ENCODE measurements at regions not wholly inside any gene's neighbourhood (a gene's known extent, or its start where the extent isn't known, plus 50 kb on each side); places are given as distances from the start of the nearest gene placed in this dataset.

DNA sequence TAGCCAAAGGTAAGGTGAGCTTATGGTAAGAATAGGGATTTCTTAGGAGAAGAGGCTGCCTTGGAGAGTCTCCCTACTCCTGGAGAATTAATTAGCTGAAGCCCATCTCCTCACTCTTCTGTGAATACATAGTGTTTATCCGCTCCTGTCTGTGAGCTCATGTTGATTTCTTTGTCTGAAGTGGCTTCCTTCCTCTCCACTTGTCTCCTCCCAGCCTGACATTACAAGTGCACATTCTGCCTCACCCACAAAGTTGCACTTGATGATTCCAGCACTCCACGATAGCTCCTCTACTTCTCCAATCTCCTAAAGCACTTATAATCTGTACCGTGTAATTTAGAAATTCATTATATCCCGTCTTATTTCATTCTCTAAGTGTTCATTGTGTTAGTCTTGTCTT is 287.2 kb downstream of the QKI start:
- no peak for TF ChIP-seq CTCF (IDR thresholded peaks at IDR 0.05)

DNA sequence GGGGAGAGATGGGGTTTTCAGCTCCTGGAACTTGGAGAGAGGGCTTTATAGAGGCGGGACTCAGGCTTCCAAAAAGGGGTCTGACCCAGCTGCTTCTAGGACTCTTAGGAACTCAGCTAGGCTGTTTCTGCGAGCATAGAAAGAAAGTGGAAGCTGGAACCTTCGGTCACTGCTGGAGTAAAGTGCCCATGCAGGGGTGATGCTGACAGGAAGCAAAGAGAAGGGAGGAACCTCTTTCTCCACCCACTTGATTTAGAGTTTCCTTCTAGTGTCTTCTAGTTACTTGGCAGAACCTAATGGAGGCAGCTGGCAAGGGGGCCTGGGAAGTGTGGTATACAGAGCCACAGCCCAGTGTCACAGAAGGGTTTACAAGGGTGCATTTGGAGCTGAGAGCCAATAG is 283.6 kb downstream of the QKI start:
- no peak for TF ChIP-seq CTCF (IDR thresholded peaks at IDR 0.05)

DNA sequence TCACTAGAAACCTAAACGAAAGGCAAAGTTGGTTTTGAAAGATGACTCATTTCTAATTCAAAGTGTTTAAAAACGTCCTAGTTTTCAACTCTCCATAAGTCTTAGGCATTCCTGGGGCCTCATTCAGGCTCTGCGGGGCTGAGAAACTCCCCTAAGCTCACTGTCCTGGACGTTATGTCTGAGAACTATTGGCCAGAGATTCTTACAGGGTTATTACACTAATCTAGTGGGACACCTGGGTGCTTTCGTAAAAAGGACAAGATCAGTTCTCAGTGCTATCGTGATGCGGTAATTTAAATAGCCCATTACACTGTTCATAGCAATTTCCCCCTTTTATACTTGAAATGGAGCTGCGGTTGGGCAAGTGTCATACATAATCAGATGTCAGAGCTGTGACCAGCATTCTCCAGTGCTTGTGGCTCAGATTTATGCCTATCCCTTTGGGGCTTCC is 280.9 kb downstream of the QKI start:
- TF ChIP-seq CTCF (IDR thresholded peaks at IDR 0.05): no peak

- TF ChIP-seq CTCF (IDR thresholded peaks at IDR 0.05): no peak
Observed at GRCh38 chr6:163694988-163695398, 280.5 kb downstream of the QKI start.

- TF ChIP-seq CTCF (IDR thresholded peaks at IDR 0.05): no peak
Observed at GRCh38 chr6:163694072-163694471, 279.6 kb downstream of the QKI start.

DNA sequence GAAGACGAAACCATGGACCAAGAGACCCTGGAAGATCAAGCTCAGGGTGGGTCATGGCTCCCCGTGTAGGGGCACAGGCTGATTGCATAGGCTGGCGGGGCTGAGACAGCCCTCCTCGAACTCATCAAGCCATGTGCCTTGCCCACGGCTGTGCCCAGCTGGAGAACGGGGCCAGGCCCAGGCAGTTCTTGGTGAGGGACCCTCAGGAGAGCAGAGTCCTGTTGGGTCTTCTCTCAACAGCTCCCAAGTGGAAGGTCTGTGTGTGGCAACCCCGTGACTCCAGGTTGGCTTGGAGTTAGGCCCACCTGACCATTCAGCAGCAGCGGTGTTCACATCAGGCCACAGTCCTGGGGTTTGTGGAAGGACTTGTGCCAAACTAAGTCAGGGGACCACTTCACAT is 276.5 kb downstream of the QKI start:
- TF ChIP-seq CTCF (IDR thresholded peaks at IDR 0.05): no peak

- TF ChIP-seq CTCF (IDR thresholded peaks at IDR 0.05): no peak
Observed at GRCh38 chr6:163688739-163689362, 274.3 kb downstream of the QKI start.

DNA sequence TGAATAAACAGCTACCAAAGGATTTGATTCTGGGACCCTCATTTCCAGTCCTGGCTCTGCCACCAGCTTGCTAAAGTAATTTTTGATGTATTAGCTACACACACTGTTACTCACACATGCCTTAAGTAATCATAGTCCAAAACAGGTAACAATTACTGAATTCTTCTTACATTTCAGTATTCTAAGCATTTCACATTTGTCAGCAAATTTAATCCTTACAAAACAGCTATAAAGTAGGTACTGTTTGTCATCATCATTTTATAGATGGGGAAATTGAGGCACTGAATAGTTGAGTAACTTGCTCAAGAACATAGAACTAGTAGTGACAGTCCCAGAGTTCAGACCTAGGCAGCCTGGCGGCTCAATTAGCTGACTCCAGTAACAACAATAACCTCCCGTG is 272.6 kb downstream of the QKI start:
- TF ChIP-seq CTCF (IDR thresholded peaks at IDR 0.05): no peak
